CD14-positive monocyte (primary cell): ENCODE measurements at regions not wholly inside any gene's neighbourhood (a gene's known extent, or its start where the extent isn't known, plus 50 kb on each side); places are given as distances from the start of the nearest gene placed in this dataset.

Experiments used
- DNase-seq, 3 donors: peaks; one replicate each; pipeline ENCODE4 v3.0.0-alpha.2; 2011 to 2022
- H2AFZ ChIP-seq: 2 replicates; pipeline ENCODE4 v1.6.0; 2012; ENCODE audit warnings: mild to moderate bottlenecking, low read depth, low read length, inconsistent platforms; ENCODE audit not compliant: insufficient read depth, poor library complexity, severe bottlenecking
- H3K27ac ChIP-seq, 2 donors: 1 replicate in 1 of 2; 2 replicates in 1 of 2; pipeline ENCODE4 v1.5.1; 2012 to 2013; ENCODE audit warnings: low read length in 2 of 2, control low read depth in 1 of 2, inconsistent platforms in 1 of 2, low read depth in 1 of 2, mild to moderate bottlenecking in 1 of 2
- H3K27me3 ChIP-seq, 2 donors: one replicate each; pipeline versions ENCODE4 v1.6.0 to v1.6.1; 2011 to 2013; ENCODE audit warnings: low read length in 2 of 2; ENCODE audit not compliant: control insufficient read depth in 2 of 2, insufficient read depth in 2 of 2
- H3K36me3 ChIP-seq, 2 donors: replicated peaks in 1 of 2; 1 replicate in 1 of 2; 2 replicates in 1 of 2; pipeline versions ENCODE4 v1.5.1 to v1.6.1; 2012 to 2013; ENCODE audit warnings: low read length in 2 of 2, control low read depth in 1 of 2, inconsistent platforms in 1 of 2, mild to moderate bottlenecking in 1 of 2; ENCODE audit not compliant: insufficient read depth in 2 of 2, control insufficient read depth in 1 of 2
- H3K4me1 ChIP-seq, 2 donors: 1 replicate in 1 of 2; 2 replicates in 1 of 2; pipeline versions ENCODE4 v1.5.1 to v1.6.1; 2012 to 2013; ENCODE audit warnings: low read length in 2 of 2, control low read depth in 1 of 2, inconsistent platforms in 1 of 2, mild to moderate bottlenecking in 1 of 2, moderate library complexity in 1 of 2; ENCODE audit not compliant: insufficient read depth in 2 of 2, control insufficient read depth in 1 of 2
- H3K4me2 ChIP-seq: replicated peaks from 2 replicates; pipeline ENCODE3; 2012; ENCODE audit warnings: low read length, moderate library complexity, mild to moderate bottlenecking; ENCODE audit not compliant: poor library complexity, severe bottlenecking; ENCODE audit errors: extremely low read depth
- H3K4me3 ChIP-seq, 3 experiments: fragments of 200-600 bp in 1 of 3; sonication (generic) in 1 of 3; replicated peaks in 1 of 3; 1 replicate in 2 of 3; 2 replicates in 1 of 3; pipeline ENCODE4 v1.5.1; 2011 to 2013; ENCODE audit warnings: low read length in 3 of 3, mild to moderate bottlenecking in 3 of 3, control low read depth in 2 of 3, low read depth in 2 of 3, inconsistent platforms in 1 of 3, moderate library complexity in 1 of 3
- H3K79me2 ChIP-seq: 2 replicates; pipeline ENCODE4 v1.6.0; 2012; ENCODE audit warnings: mild to moderate bottlenecking, control low read depth, inconsistent platforms, low read length, moderate library complexity; ENCODE audit not compliant: insufficient read depth
- H3K9ac ChIP-seq: 2 replicates; pipeline ENCODE4 v1.6.0; 2017; ENCODE audit warnings: low read length, mild to moderate bottlenecking; ENCODE audit not compliant: insufficient read depth, poor library complexity, severe bottlenecking
- H3K9me3 ChIP-seq, 2 donors: replicated peaks in 1 of 2; 1 replicate in 1 of 2; 2 replicates in 1 of 2; pipeline versions ENCODE4 v1.5.1 to v1.6.1; 2012 to 2013; ENCODE audit warnings: low read length in 2 of 2, control low read depth in 1 of 2; ENCODE audit not compliant: control insufficient read depth in 1 of 2, insufficient read depth in 1 of 2
- H4K20me1 ChIP-seq: 2 replicates; pipeline ENCODE4 v1.6.0; 2012; ENCODE audit warnings: mild to moderate bottlenecking, low read length, control low read depth, moderate library complexity; ENCODE audit not compliant: insufficient read depth
- H3K27ac Mint-ChIP-seq, 7 donors: one replicate each; pipeline ENCODE4 v1.8.0; 2020; ENCODE audit warnings: mild to moderate bottlenecking in 7 of 7, mixed read lengths in 7 of 7, moderate library complexity in 6 of 7, inconsistent platforms in 2 of 7
- H3K27me3 Mint-ChIP-seq, 3 donors: one replicate each; pipeline ENCODE4 v1.8.0; 2021 to 2022; ENCODE audit warnings: low read depth in 3 of 3, mild to moderate bottlenecking in 3 of 3, mixed read lengths in 3 of 3, moderate library complexity in 3 of 3, inconsistent platforms in 1 of 3
- H3K36me3 Mint-ChIP-seq, 2 donors: one replicate each; pipeline ENCODE4 v1.8.0; 2020; ENCODE audit warnings: mixed read lengths in 2 of 2, inconsistent platforms in 1 of 2, mild to moderate bottlenecking in 1 of 2
- H3K4me1 Mint-ChIP-seq: one replicate; pipeline ENCODE4 v1.8.0; 2020; ENCODE audit warnings: mild to moderate bottlenecking, mixed read lengths
- H3K4me3 Mint-ChIP-seq, 2 donors: one replicate each; pipeline ENCODE4 v1.8.0; 2020; ENCODE audit warnings: mild to moderate bottlenecking in 2 of 2, mixed read lengths in 2 of 2, moderate library complexity in 1 of 2
- H3K9me3 Mint-ChIP-seq, 7 donors: one replicate each; pipeline ENCODE4 v1.8.0; 2020 to 2022; ENCODE audit warnings: mixed read lengths in 7 of 7, mild to moderate bottlenecking in 6 of 7, moderate library complexity in 6 of 7, inconsistent platforms in 2 of 7
- WGBS: methylation state at CpG from one replicate; pipeline ENCODE4 v1.1.5; 2013; ENCODE audit warnings: missing lambda C conversion rate; ENCODE audit not compliant: insufficient coverage; 5-methylcytosine and 5-hydroxymethylcytosine counted together
- intact Hi-C, 2 donors: fragments of 100-400 bp; cut with micrococcal nuclease; formaldehyde crosslinking; loops; one replicate each; pipeline versions ENCODE4 v1.15.0 to v1.15.1; 2023
- TF ChIP-seq, protein P1 (sequence below): fragments of 200-600 bp; IDR thresholded peaks from one replicate; pipeline ENCODE4 v1.8.0; 2022; ENCODE audit warnings: antibody characterized with exemption, mild to moderate bottlenecking

DNA sequence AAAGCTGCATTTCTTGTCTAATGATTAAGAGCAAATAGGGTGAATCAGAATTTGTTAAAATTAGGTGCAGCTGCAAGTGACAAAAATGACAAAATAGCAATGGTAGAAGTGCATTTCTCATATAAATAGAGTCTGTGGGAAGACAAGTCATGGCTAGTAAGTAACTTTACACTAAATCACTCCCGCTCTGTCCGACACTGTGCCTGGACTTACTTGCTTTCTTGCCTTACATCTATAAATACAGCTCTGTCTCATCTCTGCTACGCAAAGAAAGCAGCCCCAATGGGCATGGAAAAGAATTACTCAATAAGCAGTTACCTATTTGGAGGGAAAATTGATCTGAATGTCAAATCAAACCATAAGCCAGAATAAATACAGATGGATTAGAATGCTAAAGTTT is 245.4 kb upstream of the KRR1 start:
- H3K4me2 ChIP-seq: no peak overlapping the region

DNA sequence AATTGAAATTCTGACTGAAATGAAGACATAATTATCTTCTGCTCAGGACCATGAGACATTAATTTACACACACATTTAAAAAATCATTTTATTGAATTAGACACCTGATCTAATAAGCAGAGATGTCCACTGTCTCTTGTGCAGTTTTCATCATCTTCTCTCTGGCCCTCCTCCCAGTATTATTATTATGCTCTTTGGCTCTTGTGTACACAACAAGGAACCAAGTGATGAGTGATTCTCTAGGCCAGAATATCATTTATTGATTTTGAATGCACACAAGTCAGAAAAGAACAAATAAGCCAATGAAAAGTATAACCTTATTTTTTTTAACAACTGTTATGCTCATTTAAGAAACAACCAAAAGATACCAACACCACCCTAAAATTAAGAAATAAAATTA is 244.7 kb upstream of the KRR1 start:
- Histone ChIP-seq H3K27me3 (no peaks in the 10 kb centered on the region), H3K79me2 (no peaks in the 10 kb centered on the region), H3K27ac (no peak overlapping the region), H2AFZ (no peak overlapping the region), H3K9me3 (no peaks in the 10 kb centered on the region), H3K9ac (no peak overlapping the region), H3K4me3 (no peak overlapping the region), H3K4me1 (no peaks in the 10 kb centered on the region), H4K20me1 (no peaks in the 10 kb centered on the region), H3K4me2 (no peak overlapping the region), H3K36me3 (no peaks in the 10 kb centered on the region)
- H3K9me3 Mint-ChIP-seq: peaks cover 0 to 4% (median 0%) of the 10 kb centered on the region in 7 donors
- H3K36me3 Mint-ChIP-seq: no peaks in the 10 kb centered on the region
- no peaks in the 10 kb centered on the region for H3K4me1 Mint-ChIP-seq
- TF ChIP-seq, protein P1, sequence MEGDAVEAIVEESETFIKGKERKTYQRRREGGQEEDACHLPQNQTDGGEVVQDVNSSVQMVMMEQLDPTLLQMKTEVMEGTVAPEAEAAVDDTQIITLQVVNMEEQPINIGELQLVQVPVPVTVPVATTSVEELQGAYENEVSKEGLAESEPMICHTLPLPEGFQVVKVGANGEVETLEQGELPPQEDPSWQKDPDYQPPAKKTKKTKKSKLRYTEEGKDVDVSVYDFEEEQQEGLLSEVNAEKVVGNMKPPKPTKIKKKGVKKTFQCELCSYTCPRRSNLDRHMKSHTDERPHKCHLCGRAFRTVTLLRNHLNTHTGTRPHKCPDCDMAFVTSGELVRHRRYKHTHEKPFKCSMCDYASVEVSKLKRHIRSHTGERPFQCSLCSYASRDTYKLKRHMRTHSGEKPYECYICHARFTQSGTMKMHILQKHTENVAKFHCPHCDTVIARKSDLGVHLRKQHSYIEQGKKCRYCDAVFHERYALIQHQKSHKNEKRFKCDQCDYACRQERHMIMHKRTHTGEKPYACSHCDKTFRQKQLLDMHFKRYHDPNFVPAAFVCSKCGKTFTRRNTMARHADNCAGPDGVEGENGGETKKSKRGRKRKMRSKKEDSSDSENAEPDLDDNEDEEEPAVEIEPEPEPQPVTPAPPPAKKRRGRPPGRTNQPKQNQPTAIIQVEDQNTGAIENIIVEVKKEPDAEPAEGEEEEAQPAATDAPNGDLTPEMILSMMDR: no peak
- no peak overlapping the region for H3K4me3 Mint-ChIP-seq
- peaks cover 0 to 5% (median 2%) of the 10 kb centered on the region in 3 donors for H3K27me3 Mint-ChIP-seq
- H3K27ac Mint-ChIP-seq: no peak overlapping the region
- intact Hi-C loops: no loop called here
- DNase-seq: no peak

More for the DNA sequence above, 245.4 kb upstream of the KRR1 start:
- Mint-ChIP-seq H3K4me3 (no peak overlapping the region), H3K9me3 (peaks cover 0 to 4% (median 0%) of the 10 kb centered on the region in 7 donors), H3K27ac (no peak overlapping the region), H3K27me3 (peaks cover 0 to 5% (median 2%) of the 10 kb centered on the region in 3 donors), H3K36me3 (no peaks in the 10 kb centered on the region), H3K4me1 (no peaks in the 10 kb centered on the region)
- Histone ChIP-seq H3K9me3 (no peaks in the 10 kb centered on the region), H3K4me3 (no peak overlapping the region), H3K27me3 (no peaks in the 10 kb centered on the region), H4K20me1 (no peaks in the 10 kb centered on the region), H3K79me2 (no peaks in the 10 kb centered on the region), H3K27ac (no peak overlapping the region), H2AFZ (no peak overlapping the region), H3K36me3 (no peaks in the 10 kb centered on the region), H3K4me1 (no peaks in the 10 kb centered on the region), H3K9ac (no peak overlapping the region)
- DNase-seq: no peak
- intact Hi-C loops: no loop called here
- TF ChIP-seq, protein P1: no peak
- no CpG with 5 or more reads among the region's 3 CpGs for WGBS
